ENCODE measurements at regions not wholly inside any gene's neighbourhood (a gene's known extent, or its start where the extent isn't known, plus 50 kb on each side); places are given as distances from the start of the nearest gene placed in this dataset.

DNA sequence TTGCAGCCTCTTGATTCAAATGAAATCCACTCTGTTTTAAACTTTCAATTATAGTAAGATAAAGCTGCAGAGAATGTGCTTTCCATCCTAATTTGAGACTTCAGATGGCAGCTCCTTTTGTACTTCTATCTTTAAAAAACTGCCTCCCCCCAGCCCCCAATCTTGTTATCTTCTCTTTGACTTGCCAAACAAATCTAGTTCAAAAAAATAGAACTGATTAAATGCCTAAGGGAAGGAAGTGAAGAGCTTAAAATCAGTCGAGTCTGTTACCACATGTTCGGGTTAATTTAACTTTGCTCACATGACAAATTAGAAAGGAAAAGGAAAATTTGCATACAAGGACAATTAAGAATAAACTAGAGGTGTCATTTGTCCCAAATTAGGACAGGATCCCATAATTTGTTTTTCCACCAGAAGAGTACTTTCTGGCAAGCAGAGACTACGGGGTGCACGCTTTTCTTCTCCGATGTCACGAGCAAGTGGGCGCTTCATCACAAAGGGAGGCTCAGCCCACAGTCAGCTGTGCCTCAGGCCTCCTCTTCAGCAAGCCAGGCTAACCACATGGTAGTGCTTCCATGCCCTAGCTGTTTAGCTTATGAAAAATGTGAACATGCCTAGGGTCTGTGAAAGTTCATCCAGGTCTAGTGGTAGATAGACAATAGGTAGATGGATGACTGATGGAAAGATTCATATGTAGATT, 69.0 kb upstream of the LDLRAD3 start:
- Histone ChIP-seq H3K79me2 (ENCODE audit: insufficient read depth, low read length) (no peaks in the 10 kb centered on the region), H3K27me3 (ENCODE audit: insufficient read depth, low read length) (no peaks in the 10 kb centered on the region), H3K36me3 (ENCODE audit: control insufficient read depth in 1 of 2, insufficient read depth in 2 of 2, low read length in 2 of 2) (no peaks in the 10 kb centered on the region), H3K4me3 (replicated peaks in 1 of 2; ENCODE audit: low read depth in 1 of 2, low read length in 2 of 2) (no peak overlapping the region), H3K27ac (ENCODE audit: low read depth, low read length) (no peak overlapping the region), H4K20me1 (ENCODE audit: insufficient read depth) (no peaks in the 10 kb centered on the region), H3K4me2 (ENCODE audit: low read length) (no peak overlapping the region), H2AFZ (ENCODE audit: low read depth, low read length, poor library complexity, severe bottlenecking) (no peak overlapping the region), H3K9ac (ENCODE audit: low read length) (no peak overlapping the region), H3K9me2 (ENCODE audit: insufficient read depth) (no peaks in the 10 kb centered on the region; the same call in 1 of the 2 replicates), H3K9me3 (ENCODE audit: control insufficient read depth in 1 of 2, insufficient read depth in 1 of 2, low read depth in 1 of 2, low read length in 2 of 2) (no peaks in the 10 kb centered on the region), H3K4me1 (ENCODE audit: control insufficient read depth in 1 of 2, insufficient read depth in 2 of 2, low read length in 2 of 2) (no peaks in the 10 kb centered on the region)
- TF ChIP-seq SP1 (IDR thresholded peaks at IDR 0.05; ENCODE audit: low read depth) (no peak), TCF7L2 (IDR thresholded peaks at IDR 0.05; ENCODE audit: borderline replicate concordance, extremely low read depth, insufficient read depth, insufficient read length) (no peak), EZH2phosphoT487 (IDR thresholded peaks at IDR 0.05; ENCODE audit: borderline replicate concordance) (no peak), FOSL1 (IDR thresholded peaks at IDR 0.05; ENCODE audit: low read depth) (no peak)
- TF ChIP-seq, protein P1, sequence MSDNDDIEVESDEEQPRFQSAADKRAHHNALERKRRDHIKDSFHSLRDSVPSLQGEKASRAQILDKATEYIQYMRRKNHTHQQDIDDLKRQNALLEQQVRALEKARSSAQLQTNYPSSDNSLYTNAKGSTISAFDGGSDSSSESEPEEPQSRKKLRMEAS (IDR thresholded peaks at IDR 0.05): no peak
- intact Hi-C loops (cut with micrococcal nuclease): no loop called here
- CTCF ChIA-PET: interaction anchor here (0.6 to 1.6 kb wide), 2 partner anchors 53 to 367 kb away, joined by 3 to 5 read pairs; no protein-coding TSS in a partner anchor
- DNase-seq (ENCODE audit: low read depth, low spot score) (no peak), ATAC-seq (no peak)
- BruUV-seq (replicated peaks): no TSS peak
- RAD21 ChIA-PET (ENCODE audit: low non-redundant PET in 1 of 2, low total read pairs in 2 of 2, uncharacterized antibody in 2 of 2, unreplicated experiment in 2 of 2): no interaction called here
- POLR2A ChIA-PET: no interaction called here

DNA sequence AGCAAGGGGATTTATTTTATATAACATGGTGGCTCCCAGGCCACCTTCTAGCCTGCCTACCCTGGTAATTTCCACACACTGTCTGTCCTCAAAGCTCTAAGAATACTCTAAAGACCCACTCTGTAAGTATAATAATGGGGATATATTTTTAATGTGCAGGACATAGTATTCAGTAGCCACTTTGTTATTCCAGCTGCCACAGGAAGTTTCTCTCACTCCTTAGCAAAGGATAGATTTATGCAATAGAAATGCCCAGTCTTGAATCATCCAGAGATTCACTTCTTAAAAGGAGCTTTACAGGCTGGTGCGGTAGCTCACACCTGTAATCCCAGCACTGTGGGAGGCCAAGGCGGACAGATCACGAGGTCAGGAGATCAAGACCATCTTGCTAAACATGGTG, 68.4 kb upstream of the LDLRAD3 start:
- H3K4me2 ChIP-seq (ENCODE audit: low read length): no peak overlapping the region
- TF ChIP-seq, protein P2, sequence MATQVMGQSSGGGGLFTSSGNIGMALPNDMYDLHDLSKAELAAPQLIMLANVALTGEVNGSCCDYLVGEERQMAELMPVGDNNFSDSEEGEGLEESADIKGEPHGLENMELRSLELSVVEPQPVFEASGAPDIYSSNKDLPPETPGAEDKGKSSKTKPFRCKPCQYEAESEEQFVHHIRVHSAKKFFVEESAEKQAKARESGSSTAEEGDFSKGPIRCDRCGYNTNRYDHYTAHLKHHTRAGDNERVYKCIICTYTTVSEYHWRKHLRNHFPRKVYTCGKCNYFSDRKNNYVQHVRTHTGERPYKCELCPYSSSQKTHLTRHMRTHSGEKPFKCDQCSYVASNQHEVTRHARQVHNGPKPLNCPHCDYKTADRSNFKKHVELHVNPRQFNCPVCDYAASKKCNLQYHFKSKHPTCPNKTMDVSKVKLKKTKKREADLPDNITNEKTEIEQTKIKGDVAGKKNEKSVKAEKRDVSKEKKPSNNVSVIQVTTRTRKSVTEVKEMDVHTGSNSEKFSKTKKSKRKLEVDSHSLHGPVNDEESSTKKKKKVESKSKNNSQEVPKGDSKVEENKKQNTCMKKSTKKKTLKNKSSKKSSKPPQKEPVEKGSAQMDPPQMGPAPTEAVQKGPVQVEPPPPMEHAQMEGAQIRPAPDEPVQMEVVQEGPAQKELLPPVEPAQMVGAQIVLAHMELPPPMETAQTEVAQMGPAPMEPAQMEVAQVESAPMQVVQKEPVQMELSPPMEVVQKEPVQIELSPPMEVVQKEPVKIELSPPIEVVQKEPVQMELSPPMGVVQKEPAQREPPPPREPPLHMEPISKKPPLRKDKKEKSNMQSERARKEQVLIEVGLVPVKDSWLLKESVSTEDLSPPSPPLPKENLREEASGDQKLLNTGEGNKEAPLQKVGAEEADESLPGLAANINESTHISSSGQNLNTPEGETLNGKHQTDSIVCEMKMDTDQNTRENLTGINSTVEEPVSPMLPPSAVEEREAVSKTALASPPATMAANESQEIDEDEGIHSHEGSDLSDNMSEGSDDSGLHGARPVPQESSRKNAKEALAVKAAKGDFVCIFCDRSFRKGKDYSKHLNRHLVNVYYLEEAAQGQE (IDR thresholded peaks at IDR 0.05; ENCODE audit: low read depth): no peak
- no TSS peak for BruUV-seq (replicated peaks)
- intact Hi-C loops (cut with micrococcal nuclease): no loop called here
- H3K4me1 ChIP-seq (ENCODE audit: control insufficient read depth in 1 of 2, insufficient read depth in 2 of 2, low read length in 2 of 2): no peaks in the 10 kb centered on the region
- DNase-seq (ENCODE audit: low read depth, low spot score): no peak
- no peaks in the 10 kb centered on the region for H3K36me3 ChIP-seq (ENCODE audit: control insufficient read depth in 1 of 2, insufficient read depth in 2 of 2, low read length in 2 of 2)
- H3K9ac ChIP-seq (ENCODE audit: low read length): no peak overlapping the region
- H4K20me1 ChIP-seq (ENCODE audit: insufficient read depth): no peaks in the 10 kb centered on the region
- H3K9me3 ChIP-seq (ENCODE audit: control insufficient read depth in 1 of 2, insufficient read depth in 1 of 2, low read depth in 1 of 2, low read length in 2 of 2): no peaks in the 10 kb centered on the region
- no peak overlapping the region for H3K4me3 ChIP-seq (replicated peaks in 1 of 2; ENCODE audit: low read depth in 1 of 2, low read length in 2 of 2)
- no peaks in the 10 kb centered on the region for H3K79me2 ChIP-seq (ENCODE audit: insufficient read depth, low read length)
- H2AFZ ChIP-seq (ENCODE audit: low read depth, low read length, poor library complexity, severe bottlenecking): no peak overlapping the region
- ChIA-PET CTCF (interaction anchor here (0.6 to 1.6 kb wide), 2 partner anchors 53 to 367 kb away, joined by 3 to 5 read pairs; no protein-coding TSS in a partner anchor), RAD21 (ENCODE audit: low non-redundant PET in 1 of 2, low total read pairs in 2 of 2, uncharacterized antibody in 2 of 2, unreplicated experiment in 2 of 2) (no interaction called here), POLR2A (no interaction called here)
- H3K27ac ChIP-seq (ENCODE audit: low read depth, low read length): no peak overlapping the region
- ATAC-seq: no peak
- H3K9me2 ChIP-seq (ENCODE audit: insufficient read depth): no peaks in the 10 kb centered on the region
- H3K27me3 ChIP-seq (ENCODE audit: insufficient read depth, low read length): no peaks in the 10 kb centered on the region
